ENCODE measurements at regions not wholly inside any gene's neighbourhood (a gene's known extent, or its start where the extent isn't known, plus 50 kb on each side); places are given as distances from the start of the nearest gene placed in this dataset.

DNA sequence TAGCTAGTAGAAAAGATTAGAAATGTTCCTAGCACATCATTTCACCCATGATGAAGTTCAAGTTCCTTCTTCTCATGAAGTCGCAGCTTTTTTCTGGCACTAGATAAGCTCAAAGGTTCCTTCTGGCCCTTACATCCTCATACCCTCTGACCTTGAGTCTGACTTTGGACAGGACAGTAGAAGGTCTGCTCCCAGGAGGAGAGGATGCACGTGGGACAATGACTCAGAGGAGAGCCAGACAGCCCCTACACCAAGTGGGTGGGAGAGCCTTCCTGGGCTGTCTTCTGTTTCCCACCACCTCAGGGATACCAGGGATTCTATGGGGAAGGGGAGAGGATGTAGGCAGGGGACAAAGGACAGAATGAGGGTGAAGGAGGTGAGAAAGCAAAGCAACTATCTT, 86.0 kb downstream of the HHIPL2 start:
- intact Hi-C loops (cut with micrococcal nuclease) = loop anchor here (10.0 kb wide), 2 partner anchors 93 to 353 kb away; partner anchors contain the start of gene DISP1
- Histone ChIP-seq H3K27ac (ENCODE audit: low read depth, low read length) (no peak overlapping the region), H3K27me3 (ENCODE audit: insufficient read depth, low read length) (no peaks in the 10 kb centered on the region), H3K36me3 (ENCODE audit: insufficient read depth, low read length) (no peaks in the 10 kb centered on the region), H3K4me1 (ENCODE audit: insufficient read depth, low read length) (peaks cover 12% of the 10 kb centered on the region), H3K9me3 (ENCODE audit: control insufficient read depth in 1 of 2, low read length in 2 of 2) (peaks cover 0 to 3% of the 10 kb centered on the region in 2 donors), H3K4me3 (ENCODE audit: low read length in 2 of 2) (no peak overlapping the region)
- ChIA-PET CTCF (ENCODE audit: partially characterized antibody) (interaction anchor here (6.6 to 7.8 kb wide), 2 partner anchors 173 to 367 kb away, joined by 59 to 99 read pairs; no protein-coding TSS in a partner anchor), POLR2A (ENCODE audit: partially characterized antibody) (interaction anchor here (0.9 to 1.2 kb wide), 2 partner anchors 251 to 370 kb away, joined by 3 to 5 read pairs; no protein-coding TSS in a partner anchor)
- Mint-ChIP-seq H3K27ac (no peak overlapping the region), H3K9me3 (peaks cover 0 to 20% (median 12%) of the 10 kb centered on the region in 8 donors), H3K4me1 (peaks cover 8 to 14% (median 11%) of the 10 kb centered on the region in 4 donors), H3K36me3 (peaks cover 5 to 6% of the 10 kb centered on the region in 2 donors), H3K4me3 (no peak overlapping the region), H3K27me3 (peaks cover 1 to 6% of the 10 kb centered on the region in 2 donors)
- no peak for DNase-seq

GRCh38 chr1:222459652-222460051, 88.3 kb downstream of the HHIPL2 start:
- Mint-ChIP-seq H3K36me3 (peaks cover 2 to 5% of the 10 kb centered on the region in 2 donors), H3K4me3 (no peak overlapping the region), H3K27me3 (peaks cover 1 to 4% of the 10 kb centered on the region in 2 donors), H3K9me3 (peaks cover 0 to 21% (median 13%) of the 10 kb centered on the region in 8 donors), H3K27ac (peak overlapping the region in 1 of 7 donors; percentile 36), H3K4me1 (peaks cover 5 to 10% (median 8%) of the 10 kb centered on the region in 4 donors)
- ChIA-PET CTCF (ENCODE audit: partially characterized antibody) (interaction anchor here (7.8 kb wide), 1 partner anchor 365 kb away, joined by 59 read pairs; no protein-coding TSS in a partner anchor), POLR2A (ENCODE audit: partially characterized antibody) (no interaction called here)
- peaks cover 7% of the 10 kb centered on the region for H3K4me1 ChIP-seq (ENCODE audit: insufficient read depth, low read length)
- H3K9me3 ChIP-seq (ENCODE audit: control insufficient read depth in 1 of 2, low read length in 2 of 2) = peaks cover 0 to 3% of the 10 kb centered on the region in 2 donors
- no peak overlapping the region for H3K27ac ChIP-seq (ENCODE audit: low read depth, low read length)
- H3K4me3 ChIP-seq (ENCODE audit: low read length in 2 of 2) = no peak overlapping the region
- DNase-seq = no peak
- intact Hi-C loops (cut with micrococcal nuclease) = loop anchor here (5.0 to 10.0 kb wide), 5 partner anchors 95 to 1645 kb away; partner anchors contain the start of gene DISP1
- no peaks in the 10 kb centered on the region for H3K27me3 ChIP-seq (ENCODE audit: insufficient read depth, low read length)
- no peaks in the 10 kb centered on the region for H3K36me3 ChIP-seq (ENCODE audit: insufficient read depth, low read length)

- peaks cover 0 to 5% of the 10 kb centered on the region in 2 donors for H3K36me3 Mint-ChIP-seq
- ChIA-PET POLR2A (ENCODE audit: partially characterized antibody) (no interaction called here), CTCF (ENCODE audit: partially characterized antibody) (interaction anchor here (3.7 kb wide), 1 partner anchor 13 kb away, joined by 55 read pairs; no protein-coding TSS in a partner anchor)
Observed at GRCh38 chr1:222457513-222457912, 90.4 kb downstream of the HHIPL2 start.

DNA sequence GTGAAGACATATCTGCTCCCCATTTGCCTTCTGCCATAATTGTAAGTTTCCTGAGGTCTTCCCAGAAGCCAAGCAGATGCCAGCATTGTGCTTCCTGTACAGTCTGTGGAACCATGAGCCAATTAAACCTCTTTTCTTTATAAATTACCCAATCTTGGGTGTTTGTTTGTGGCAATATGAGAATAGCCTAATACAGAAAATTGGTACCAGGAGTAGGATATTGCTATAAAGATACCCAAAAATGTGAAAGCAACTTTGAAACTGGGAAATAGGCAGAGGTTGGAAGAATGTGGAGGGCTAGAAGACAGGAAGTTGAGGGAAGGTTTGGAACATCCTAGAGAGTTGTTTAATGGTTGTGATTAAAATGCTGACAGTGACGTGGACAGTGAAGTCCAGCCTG, 90.8 kb downstream of the HHIPL2 start:
- Mint-ChIP-seq H3K9me3 (peaks cover 0 to 20% (median 13%) of the 10 kb centered on the region in 8 donors), H3K4me1 (peaks cover 7 to 19% (median 18%) of the 10 kb centered on the region in 4 donors), H3K27me3 (peaks cover 1 to 3% of the 10 kb centered on the region in 2 donors), H3K36me3 (peaks cover 0 to 5% of the 10 kb centered on the region in 2 donors), H3K27ac (no peak overlapping the region), H3K4me3 (no peak overlapping the region)
- H3K4me3 ChIP-seq (ENCODE audit: low read length in 2 of 2) = no peak overlapping the region
- H3K36me3 ChIP-seq (ENCODE audit: insufficient read depth, low read length) = no peaks in the 10 kb centered on the region
- intact Hi-C loops (cut with micrococcal nuclease) = loop anchor here (5.0 to 10.0 kb wide), 3 partner anchors 242 to 1642 kb away; no protein-coding TSS in a partner anchor
- H3K27ac ChIP-seq (ENCODE audit: low read depth, low read length) = no peak overlapping the region
- ChIA-PET POLR2A (ENCODE audit: partially characterized antibody) (no interaction called here), CTCF (ENCODE audit: partially characterized antibody) (interaction anchor here (1.0 to 15.5 kb wide), 5 partner anchors 8 to 358 kb away, joined by 3 to 370 read pairs (median 52); no protein-coding TSS in a partner anchor)
- no peak for DNase-seq
- peaks cover 0 to 3% of the 10 kb centered on the region in 2 donors for H3K9me3 ChIP-seq (ENCODE audit: control insufficient read depth in 1 of 2, low read length in 2 of 2)
- H3K4me1 ChIP-seq (ENCODE audit: insufficient read depth, low read length) = peaks cover 7% of the 10 kb centered on the region
- no peaks in the 10 kb centered on the region for H3K27me3 ChIP-seq (ENCODE audit: insufficient read depth, low read length)

More at GRCh38 chr1:222457513-222457912, 90.4 kb downstream of the HHIPL2 start:
- Mint-ChIP-seq H3K4me3 (no peak overlapping the region), H3K27ac (no peak overlapping the region), H3K9me3 (peaks cover 0 to 20% (median 13%) of the 10 kb centered on the region in 8 donors), H3K4me1 (peaks cover 7 to 19% (median 16%) of the 10 kb centered on the region in 4 donors), H3K27me3 (peaks cover 1 to 3% of the 10 kb centered on the region in 2 donors)
- intact Hi-C loops (cut with micrococcal nuclease) = loop anchor here (5.0 to 10.0 kb wide), 3 partner anchors 243 to 1643 kb away; no protein-coding TSS in a partner anchor
- no peaks in the 10 kb centered on the region for H3K36me3 ChIP-seq (ENCODE audit: insufficient read depth, low read length)
- H3K9me3 ChIP-seq (ENCODE audit: control insufficient read depth in 1 of 2, low read length in 2 of 2) = peaks cover 0 to 3% of the 10 kb centered on the region in 2 donors
- H3K27me3 ChIP-seq (ENCODE audit: insufficient read depth, low read length) = no peaks in the 10 kb centered on the region
- H3K4me3 ChIP-seq (ENCODE audit: low read length in 2 of 2) = no peak overlapping the region
- no peak overlapping the region for H3K27ac ChIP-seq (ENCODE audit: low read depth, low read length)
- no peak for DNase-seq
- H3K4me1 ChIP-seq (ENCODE audit: insufficient read depth, low read length) = peaks cover 7% of the 10 kb centered on the region

DNA sequence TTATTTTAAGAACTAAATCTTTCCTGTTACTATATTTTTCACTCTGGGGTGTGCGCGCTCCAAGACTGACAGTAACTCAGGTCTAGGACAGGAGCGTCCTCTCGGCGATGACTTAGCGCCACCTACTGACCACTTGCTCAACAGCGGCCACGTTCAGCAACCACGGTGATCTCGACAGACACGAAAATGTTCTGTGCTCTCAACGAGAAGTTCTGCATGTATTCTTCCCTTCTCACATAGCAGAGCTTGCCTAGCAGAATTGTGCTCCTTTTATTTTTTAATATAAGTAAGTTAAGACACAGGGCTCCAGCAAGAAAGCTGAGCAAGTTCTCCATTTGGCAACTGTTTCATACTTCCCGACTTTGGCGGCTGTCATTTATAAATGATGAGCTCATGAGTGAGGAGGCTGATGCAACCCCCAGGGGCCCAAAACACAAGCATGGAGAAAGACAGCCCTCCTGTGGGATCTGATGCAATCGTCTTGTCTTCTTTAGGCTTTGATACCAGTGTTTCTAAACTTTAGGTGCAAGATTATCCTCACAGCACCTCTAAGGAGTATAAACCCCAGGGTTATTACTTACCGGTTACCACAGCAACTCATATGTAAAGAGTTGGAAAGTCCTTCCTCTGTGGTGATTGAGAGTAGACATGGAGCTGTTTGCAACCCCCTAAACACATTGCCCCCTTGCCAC, 92.6 kb downstream of the HHIPL2 start:
- H3K9me3 Mint-ChIP-seq = peaks cover 0 to 20% (median 13%) of the 10 kb centered on the region in 8 donors
- H3K27ac Mint-ChIP-seq = peak overlapping the region in 5 of 7 donors; percentile 2 to 87 (median 24)
- Histone ChIP-seq H3K4me1 (ENCODE audit: insufficient read depth, low read length) (peaks cover 7% of the 10 kb centered on the region), H3K4me3 (ENCODE audit: low read length in 2 of 2) (no peak overlapping the region), H3K36me3 (ENCODE audit: insufficient read depth, low read length) (no peaks in the 10 kb centered on the region), H3K27me3 (ENCODE audit: insufficient read depth, low read length) (no peaks in the 10 kb centered on the region), H3K27ac (ENCODE audit: low read depth, low read length) (no peak overlapping the region), H3K9me3 (ENCODE audit: control insufficient read depth in 1 of 2, low read length in 2 of 2) (peaks cover 0 to 3% of the 10 kb centered on the region in 2 donors)
- peak overlapping the region in 7 of 8 donors; percentile 5 to 69 (median 46) for H3K4me3 Mint-ChIP-seq
- H3K36me3 Mint-ChIP-seq = peaks cover 0 to 5% of the 10 kb centered on the region in 2 donors
- DNase-seq = peak; percentile 76 to 81 (median 80)
- H3K4me1 Mint-ChIP-seq = peaks cover 7 to 21% (median 18%) of the 10 kb centered on the region in 4 donors
- ChIA-PET CTCF (ENCODE audit: partially characterized antibody) (interaction anchor here (0.7 to 15.5 kb wide), 64 partner anchors 9 to 979 kb away, joined by 3 to 370 read pairs (median 4); partner anchors contain the start of gene DUSP10), POLR2A (ENCODE audit: partially characterized antibody) (interaction anchor here (1.1 to 2.3 kb wide), 6 partner anchors 10 to 713 kb away, joined by 3 to 23 read pairs (median 5); partner anchors contain the start of gene DUSP10)
- H3K27me3 Mint-ChIP-seq = peaks cover 0 to 1% of the 10 kb centered on the region in 2 donors
- intact Hi-C loops (cut with micrococcal nuclease) = loop anchor here (1.0 to 10.0 kb wide), 10 partner anchors 35 to 1641 kb away; partner anchors contain the start of gene DUSP10

DNA sequence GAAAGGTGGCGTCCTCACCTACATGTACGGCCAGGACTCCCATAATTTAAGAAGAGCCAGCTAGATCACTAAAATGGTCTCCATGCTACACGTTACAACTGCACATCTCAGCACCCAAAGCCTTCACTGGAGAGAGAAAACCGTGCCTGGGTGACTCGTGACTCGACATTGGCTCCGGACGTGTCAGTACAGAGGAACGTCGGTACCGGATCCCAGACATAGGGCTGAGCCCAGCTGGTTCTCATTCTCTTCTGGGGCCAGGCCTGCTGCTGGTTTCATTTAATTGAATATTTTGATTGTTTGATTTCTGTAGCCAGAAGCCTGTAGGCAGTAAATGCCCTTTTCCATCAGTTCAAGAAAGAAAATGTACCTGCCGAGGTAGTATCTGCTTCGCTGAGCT, 93.1 kb downstream of the HHIPL2 start:
- CTCF ChIA-PET (ENCODE audit: partially characterized antibody) = interaction anchor here (0.6 to 15.5 kb wide), 61 partner anchors 10 to 1019 kb away, joined by 3 to 370 read pairs (median 4); partner anchors contain the start of gene DUSP10

More for the DNA sequence above, 93.1 kb downstream of the HHIPL2 start:
- no peaks in the 10 kb centered on the region for H3K27me3 ChIP-seq (ENCODE audit: insufficient read depth, low read length)
- H3K27ac ChIP-seq (ENCODE audit: low read depth, low read length) = no peak overlapping the region
- intact Hi-C loops (cut with micrococcal nuclease) = loop anchor here (1.0 to 10.0 kb wide), 10 partner anchors 34 to 1640 kb away; partner anchors contain the start of gene DUSP10
- peak overlapping the region in 7 of 8 donors; percentile 5 to 69 (median 46) for H3K4me3 Mint-ChIP-seq
- no peaks in the 10 kb centered on the region for H3K36me3 ChIP-seq (ENCODE audit: insufficient read depth, low read length)
- POLR2A ChIA-PET (ENCODE audit: partially characterized antibody) = interaction anchor here (1.1 to 2.3 kb wide), 5 partner anchors 10 to 713 kb away, joined by 3 to 23 read pairs (median 6); partner anchors contain the start of gene DUSP10
- H3K4me1 ChIP-seq (ENCODE audit: insufficient read depth, low read length) = peaks cover 7% of the 10 kb centered on the region
- peak overlapping the region in 6 of 7 donors; percentile 11 to 87 (median 36) for H3K27ac Mint-ChIP-seq
- no peaks in the 10 kb centered on the region for H3K27me3 Mint-ChIP-seq
- H3K9me3 Mint-ChIP-seq = peaks cover 0 to 20% (median 13%) of the 10 kb centered on the region in 8 donors
- no peak for DNase-seq
- peaks cover 0 to 5% of the 10 kb centered on the region in 2 donors for H3K36me3 Mint-ChIP-seq
- H3K9me3 ChIP-seq (ENCODE audit: control insufficient read depth in 1 of 2, low read length in 2 of 2) = peaks cover 0 to 3% of the 10 kb centered on the region in 2 donors
- H3K4me1 Mint-ChIP-seq = peaks cover 7 to 21% (median 18%) of the 10 kb centered on the region in 4 donors
- H3K4me3 ChIP-seq (ENCODE audit: low read length in 2 of 2) = no peak overlapping the region
